A673 (cell line): ENCODE measurements at regions not wholly inside any gene's neighbourhood (a gene's known extent, or its start where the extent isn't known, plus 50 kb on each side); places are given as distances from the start of the nearest gene placed in this dataset.

ENCODE experiments used
- EZH2 ChIP-seq: fragments of 200-600 bp; sonication (generic); IDR thresholded peaks from 2 replicates; pipeline ENCODE4 v1.6.1; 2017; ENCODE audit warnings: borderline replicate concordance, low read depth, mild to moderate bottlenecking, mixed read lengths, antibody characterized with exemption, low read length; ENCODE audit not compliant: poor library complexity, severe bottlenecking
- TF ChIP-seq, protein P1 (sequence below): fragments of 300-800, 200-600 bp; sonication (generic); conservative IDR thresholded peaks from 2 replicates; pipeline ENCODE4 v1.5.1; 2017; ENCODE audit warnings: low read depth, mild to moderate bottlenecking, antibody characterized with exemption, low read length, moderate library complexity, mixed read lengths

DNA sequence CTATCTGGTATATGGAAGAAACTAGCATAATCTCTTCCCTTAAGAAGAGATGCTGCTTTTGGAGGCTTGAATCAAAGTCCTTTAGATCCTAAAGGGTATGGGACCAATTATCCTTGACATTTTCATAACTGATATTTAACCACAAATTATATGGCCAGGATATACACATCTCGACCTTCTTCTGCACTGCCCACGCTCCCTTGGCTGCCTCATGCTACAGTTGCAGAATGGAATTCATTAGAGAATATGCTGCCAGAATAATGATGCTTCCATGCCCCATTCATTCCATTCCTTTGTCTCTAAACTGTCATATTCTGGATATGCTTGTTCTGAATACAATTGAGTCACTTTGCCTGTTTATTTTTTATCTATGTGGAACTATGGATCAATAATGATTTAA, 157.1 kb upstream of the PACRGL start:
- TF ChIP-seq EZH2 = no peak
- TF ChIP-seq, protein P1, sequence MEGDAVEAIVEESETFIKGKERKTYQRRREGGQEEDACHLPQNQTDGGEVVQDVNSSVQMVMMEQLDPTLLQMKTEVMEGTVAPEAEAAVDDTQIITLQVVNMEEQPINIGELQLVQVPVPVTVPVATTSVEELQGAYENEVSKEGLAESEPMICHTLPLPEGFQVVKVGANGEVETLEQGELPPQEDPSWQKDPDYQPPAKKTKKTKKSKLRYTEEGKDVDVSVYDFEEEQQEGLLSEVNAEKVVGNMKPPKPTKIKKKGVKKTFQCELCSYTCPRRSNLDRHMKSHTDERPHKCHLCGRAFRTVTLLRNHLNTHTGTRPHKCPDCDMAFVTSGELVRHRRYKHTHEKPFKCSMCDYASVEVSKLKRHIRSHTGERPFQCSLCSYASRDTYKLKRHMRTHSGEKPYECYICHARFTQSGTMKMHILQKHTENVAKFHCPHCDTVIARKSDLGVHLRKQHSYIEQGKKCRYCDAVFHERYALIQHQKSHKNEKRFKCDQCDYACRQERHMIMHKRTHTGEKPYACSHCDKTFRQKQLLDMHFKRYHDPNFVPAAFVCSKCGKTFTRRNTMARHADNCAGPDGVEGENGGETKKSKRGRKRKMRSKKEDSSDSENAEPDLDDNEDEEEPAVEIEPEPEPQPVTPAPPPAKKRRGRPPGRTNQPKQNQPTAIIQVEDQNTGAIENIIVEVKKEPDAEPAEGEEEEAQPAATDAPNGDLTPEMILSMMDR = no peak
